Adipocyte (in vitro differentiated cells): ENCODE measurements at regions not wholly inside any gene's neighbourhood (a gene's known extent, or its start where the extent isn't known, plus 50 kb on each side); places are given as distances from the start of the nearest gene placed in this dataset.
A peak's percentile ranks its signal among the peaks of the same experiment; 100 is the strongest.

Source experiments
- DNase-seq: peaks from one replicate; pipeline ENCODE4 v3.0.0-alpha.2; 2015; ENCODE audit warnings: low read depth
- H3K27me3 ChIP-seq: replicated peaks from 2 replicates; pipeline ENCODE4 v1.7.0; 2013; ENCODE audit warnings: mild to moderate bottlenecking, low read length, moderate library complexity; ENCODE audit not compliant: control insufficient read depth, insufficient read depth
- H3K36me3 ChIP-seq: 2 replicates; pipeline ENCODE4 v1.7.0; 2013; ENCODE audit warnings: low read length, mild to moderate bottlenecking, moderate library complexity; ENCODE audit not compliant: control insufficient read depth, insufficient read depth, severe bottlenecking
- H3K4me1 ChIP-seq: 2 replicates; pipeline ENCODE4 v1.7.0; 2013; ENCODE audit warnings: mild to moderate bottlenecking, low read length, moderate library complexity; ENCODE audit not compliant: control insufficient read depth, insufficient read depth
- H3K4me3 ChIP-seq: 2 replicates; pipeline ENCODE4 v1.7.0; 2013; ENCODE audit warnings: mild to moderate bottlenecking, low read length, moderate library complexity
- H3K9ac ChIP-seq: 2 replicates; pipeline ENCODE4 v1.7.0; 2013; ENCODE audit warnings: mild to moderate bottlenecking, low read length, moderate library complexity
- H3K9me3 ChIP-seq: 2 replicates; pipeline ENCODE4 v1.7.0; 2013; ENCODE audit warnings: mild to moderate bottlenecking, low read length, moderate library complexity; ENCODE audit not compliant: control insufficient read depth

- Histone ChIP-seq H3K4me1 (peaks cover 21% of the 10 kb centered on the region), H3K27me3 (no peaks in the 10 kb centered on the region), H3K9ac (no peak overlapping the region), H3K9me3 (no peaks in the 10 kb centered on the region), H3K4me3 (no peak overlapping the region), H3K36me3 (no peaks in the 10 kb centered on the region)
- no peak for DNase-seq
Measured at GRCh38 chr4:187178084-187178483, 454.4 kb upstream of the FAT1 start.

GRCh38 chr4:187178587-187178986 is 454.9 kb upstream of the FAT1 start:
- Histone ChIP-seq H3K4me3 (no peak overlapping the region), H3K4me1 (peaks cover 21% of the 10 kb centered on the region), H3K27me3 (no peaks in the 10 kb centered on the region), H3K9ac (peak overlapping the region; percentile 62), H3K9me3 (no peaks in the 10 kb centered on the region), H3K36me3 (no peaks in the 10 kb centered on the region)
- no peak for DNase-seq

- Histone ChIP-seq H3K27me3 (no peaks in the 10 kb centered on the region), H3K9me3 (no peaks in the 10 kb centered on the region), H3K4me3 (peak overlapping the region; percentile 32), H3K9ac (peak overlapping the region; percentile 62), H3K4me1 (peaks cover 21% of the 10 kb centered on the region), H3K36me3 (no peaks in the 10 kb centered on the region)
- DNase-seq = peak; percentile 9
Measured at GRCh38 chr4:187179086-187180058, 455.7 kb upstream of the FAT1 start.

- Histone ChIP-seq H3K4me1 (peaks cover 21% of the 10 kb centered on the region), H3K36me3 (no peaks in the 10 kb centered on the region), H3K4me3 (no peak overlapping the region), H3K9me3 (no peaks in the 10 kb centered on the region), H3K9ac (no peak overlapping the region), H3K27me3 (no peaks in the 10 kb centered on the region)
- no peak for DNase-seq
Measured at GRCh38 chr4:187181054-187181453, 457.4 kb upstream of the FAT1 start.

GRCh38 chr4:187183346-187183745 is 459.7 kb upstream of the FAT1 start:
- Histone ChIP-seq H3K4me3 (no peak overlapping the region), H3K4me1 (peaks cover 17% of the 10 kb centered on the region), H3K36me3 (no peaks in the 10 kb centered on the region), H3K9ac (no peak overlapping the region), H3K9me3 (no peaks in the 10 kb centered on the region), H3K27me3 (no peaks in the 10 kb centered on the region)
- DNase-seq = no peak

- Histone ChIP-seq H3K9me3 (no peaks in the 10 kb centered on the region), H3K9ac (no peak overlapping the region), H3K4me1 (peaks cover 13% of the 10 kb centered on the region), H3K4me3 (no peak overlapping the region), H3K36me3 (no peaks in the 10 kb centered on the region), H3K27me3 (no peaks in the 10 kb centered on the region)
- DNase-seq = no peak
Measured at GRCh38 chr4:187183826-187184225, 460.2 kb upstream of the FAT1 start.

GRCh38 chr4:187184508-187184907 is 460.9 kb upstream of the FAT1 start:
- H3K9me3 ChIP-seq = no peaks in the 10 kb centered on the region
- peaks cover 6% of the 10 kb centered on the region for H3K4me1 ChIP-seq
- no peaks in the 10 kb centered on the region for H3K36me3 ChIP-seq
- no peak overlapping the region for H3K4me3 ChIP-seq
- no peaks in the 10 kb centered on the region for H3K27me3 ChIP-seq
- no peak overlapping the region for H3K9ac ChIP-seq
- no peak for DNase-seq

GRCh38 chr4:187188118-187188517 is 464.5 kb upstream of the FAT1 start:
- Histone ChIP-seq H3K9me3 (no peaks in the 10 kb centered on the region), H3K27me3 (no peaks in the 10 kb centered on the region), H3K9ac (no peak overlapping the region), H3K4me1 (peaks cover 6% of the 10 kb centered on the region), H3K4me3 (no peak overlapping the region), H3K36me3 (no peaks in the 10 kb centered on the region)
- no peak for DNase-seq

- Histone ChIP-seq H3K4me3 (no peak overlapping the region), H3K36me3 (no peaks in the 10 kb centered on the region), H3K9ac (no peak overlapping the region), H3K9me3 (no peaks in the 10 kb centered on the region), H3K27me3 (no peaks in the 10 kb centered on the region), H3K4me1 (peaks cover 8% of the 10 kb centered on the region)
- DNase-seq = no peak
Measured at GRCh38 chr4:187188741-187189140, 465.1 kb upstream of the FAT1 start.

- Histone ChIP-seq H3K9me3 (no peaks in the 10 kb centered on the region), H3K4me1 (peaks cover 8% of the 10 kb centered on the region), H3K27me3 (no peaks in the 10 kb centered on the region), H3K4me3 (no peak overlapping the region), H3K36me3 (no peaks in the 10 kb centered on the region), H3K9ac (no peak overlapping the region)
- no peak for DNase-seq
Measured at GRCh38 chr4:187190390-187190789, 466.7 kb upstream of the FAT1 start.

- Histone ChIP-seq H3K9me3 (no peaks in the 10 kb centered on the region), H3K27me3 (no peaks in the 10 kb centered on the region), H3K4me1 (peaks cover 8% of the 10 kb centered on the region), H3K9ac (no peak overlapping the region), H3K4me3 (no peak overlapping the region), H3K36me3 (no peaks in the 10 kb centered on the region)
- no peak for DNase-seq
Measured at GRCh38 chr4:187191676-187192075, 468.0 kb upstream of the FAT1 start.
